LNCaP clone FGC (cell line): ENCODE measurements at regions not wholly inside any gene's neighbourhood (a gene's known extent, or its start where the extent isn't known, plus 50 kb on each side); places are given as distances from the start of the nearest gene placed in this dataset.

Experiments used
- DNase-seq: peaks from one replicate; pipeline ENCODE4 v3.0.0-alpha.2; 2011; ENCODE audit warnings: low read depth
- H3K4me3 ChIP-seq: 2 replicates; pipeline ENCODE4 v1.5.1; 2011; ENCODE audit warnings: mild to moderate bottlenecking, low read depth, low read length, control low read depth
- CTCF ChIP-seq: IDR thresholded peaks from 2 replicates; pipeline ENCODE4 v1.5.1; 2012; ENCODE audit warnings: mild to moderate bottlenecking; ENCODE audit not compliant: control insufficient read depth, insufficient read depth; ENCODE audit errors: extremely low read depth

- DNase-seq: no peak
- TF ChIP-seq CTCF: no peak
- no peak overlapping the region for H3K4me3 ChIP-seq
Observed at GRCh38 chr7:36090976-36091873, 61.8 kb upstream of the EEPD1 start.

GRCh38 chr7:36091874-36092176, 61.2 kb upstream of the EEPD1 start:
- H3K4me3 ChIP-seq: no peak overlapping the region
- no peak for DNase-seq
- no peak for TF ChIP-seq CTCF

GRCh38 chr7:36092221-36092771, 60.8 kb upstream of the EEPD1 start:
- no peak for TF ChIP-seq CTCF
- no peak for DNase-seq
- no peak overlapping the region for H3K4me3 ChIP-seq

- TF ChIP-seq CTCF: no peak
- H3K4me3 ChIP-seq: no peak overlapping the region
- no peak for DNase-seq
Observed at GRCh38 chr7:36096460-36097095, 56.5 kb upstream of the EEPD1 start.

- H3K4me3 ChIP-seq: no peak overlapping the region
- no peak for TF ChIP-seq CTCF
- DNase-seq: no peak
Observed at GRCh38 chr7:36098096-36098495, 55.0 kb upstream of the EEPD1 start.

GRCh38 chr7:36100226-36100625, 52.8 kb upstream of the EEPD1 start:
- DNase-seq: no peak
- TF ChIP-seq CTCF: no peak
- H3K4me3 ChIP-seq: no peak overlapping the region
